HEK293 (cell line): ENCODE measurements at regions not wholly inside any gene's neighbourhood (a gene's known extent, or its start where the extent isn't known, plus 50 kb on each side); places are given as distances from the start of the nearest gene placed in this dataset.

Experiments
- CTCF ChIA-PET: fragments of 350-600 bp; formaldehyde crosslinking; extraction: SDS; loops from one replicate; lab custom pipeline; 2021; ENCODE audit warnings: antibody characterized with exemption; lab: Yijun Ruan, JAX
- POLR2A ChIA-PET: fragments of 300-600 bp; formaldehyde crosslinking; extraction: SDS; loops from one replicate; lab custom pipeline; 2020; ENCODE audit warnings: antibody characterized with exemption, inconsistent platforms; lab: Yijun Ruan, JAX
- H3K27ac ChIP-seq: fragments of 200-500 bp; sonication (Bioruptor generic); 2 replicates; pipeline ENCODE4 v1.5.1; 2014; ENCODE audit warnings: low read depth, low read length, control low read depth, inconsistent platforms; ENCODE audit errors: extremely low read depth
- H3K36me3 ChIP-seq, 2 experiments: fragments of 200-500 bp in 1 of 2; sonication (Bioruptor generic) in 1 of 2; 1 replicate in 1 of 2; 2 replicates in 1 of 2; pipeline ENCODE4 v1.5.1; 2014 to 2017; ENCODE audit warnings: inconsistent platforms in 2 of 2, low read length in 2 of 2; ENCODE audit not compliant: control insufficient read depth in 2 of 2, insufficient read depth in 1 of 2
- H3K4me1 ChIP-seq: fragments of 200-500 bp; sonication (Bioruptor generic); 2 replicates; pipeline ENCODE4 v1.5.1; 2014; ENCODE audit warnings: mild to moderate bottlenecking, low read length, inconsistent platforms; ENCODE audit not compliant: control insufficient read depth, insufficient read depth
- H3K4me3 ChIP-seq: 2 replicates; pipeline ENCODE4 v1.5.1; 2011; ENCODE audit warnings: low read depth, mild to moderate bottlenecking, control low read depth, low read length, moderate library complexity
- H3K9me3 ChIP-seq: fragments of 200-500 bp; sonication (Bioruptor generic); 2 replicates; pipeline ENCODE4 v1.5.1; 2014; ENCODE audit warnings: low read depth, low read length, inconsistent platforms; ENCODE audit not compliant: control insufficient read depth, insufficient read depth
- KLF8 ChIP-seq: fragments of 450-650 bp; formaldehyde crosslinking; IDR thresholded peaks from 2 replicates; pipeline ENCODE4 v1.5.1; 2016; ENCODE audit warnings: missing biosample characterization, missing genetic modification characterization
- MYNN ChIP-seq: fragments of 450-650 bp; formaldehyde crosslinking; IDR thresholded peaks from 2 replicates; pipeline ENCODE4 v1.5.1; 2016; ENCODE audit warnings: missing biosample characterization, missing genetic modification characterization, borderline replicate concordance
- RBAK ChIP-seq: fragments of 450-650 bp; formaldehyde crosslinking; IDR thresholded peaks from 2 replicates; pipeline ENCODE4 v1.5.1; 2016; ENCODE audit warnings: missing biosample characterization, missing genetic modification characterization
- ZFP37 ChIP-seq: fragments of 450-650 bp; formaldehyde crosslinking; IDR thresholded peaks from 2 replicates; pipeline ENCODE4 v1.5.1; 2016; ENCODE audit warnings: missing biosample characterization, missing genetic modification characterization
- ZNF140 ChIP-seq: fragments of 450-650 bp; formaldehyde crosslinking; IDR thresholded peaks from 2 replicates; pipeline ENCODE4 v1.5.1; 2016; ENCODE audit warnings: missing biosample characterization, missing genetic modification characterization
- ZNF157 ChIP-seq: fragments of 450-650 bp; formaldehyde crosslinking; IDR thresholded peaks from 2 replicates; pipeline ENCODE4 v1.5.1; 2016; ENCODE audit warnings: missing biosample characterization, missing genetic modification characterization
- ZNF223 ChIP-seq: fragments of 450-650 bp; formaldehyde crosslinking; IDR thresholded peaks from 2 replicates; pipeline ENCODE4 v1.5.1; 2016; ENCODE audit warnings: missing biosample characterization, missing genetic modification characterization
- ZNF24 ChIP-seq: fragments of 450-650 bp; formaldehyde crosslinking; IDR thresholded peaks from 2 replicates; pipeline ENCODE4 v1.5.1; 2016; ENCODE audit warnings: missing biosample characterization, missing genetic modification characterization
- ZNF274 ChIP-seq, 2 experiments: fragments of 200-500 bp in 1 of 2; fragments of 450-650 bp in 1 of 2; sonication (Bioruptor generic) in 1 of 2; formaldehyde crosslinking in 1 of 2; IDR thresholded peaks; 2 replicates each; pipeline versions ENCODE4 v1.5.1 to v1.6.1; 2014 to 2016; ENCODE audit warnings: borderline replicate concordance in 1 of 2, inconsistent platforms in 1 of 2, low read length in 1 of 2, missing biosample characterization in 1 of 2, missing genetic modification characterization in 1 of 2
- ZNF302 ChIP-seq: fragments of 450-650 bp; formaldehyde crosslinking; IDR thresholded peaks from 2 replicates; pipeline ENCODE4 v1.5.1; 2016; ENCODE audit warnings: missing biosample characterization, missing genetic modification characterization, low read depth
- ZNF433 ChIP-seq: fragments of 450-650 bp; formaldehyde crosslinking; IDR thresholded peaks from 2 replicates; pipeline ENCODE4 v1.5.1; 2016; ENCODE audit warnings: missing biosample characterization, missing genetic modification characterization, low read depth
- ZNF521 ChIP-seq: fragments of 450-650 bp; formaldehyde crosslinking; IDR thresholded peaks from 2 replicates; pipeline ENCODE4 v1.5.1; 2017; ENCODE audit warnings: missing biosample characterization, mild to moderate bottlenecking, missing genetic modification characterization
- ZNF544 ChIP-seq: fragments of 450-650 bp; formaldehyde crosslinking; IDR thresholded peaks from 2 replicates; pipeline ENCODE4 v1.5.0; 2017; ENCODE audit warnings: missing biosample characterization, missing genetic modification characterization
- ZNF600 ChIP-seq: fragments of 450-650 bp; formaldehyde crosslinking; IDR thresholded peaks from 2 replicates; pipeline ENCODE4 v1.5.1; 2016; ENCODE audit warnings: missing biosample characterization, missing genetic modification characterization
- ZNF610 ChIP-seq: fragments of 450-650 bp; formaldehyde crosslinking; IDR thresholded peaks from 2 replicates; pipeline ENCODE4 v1.5.1; 2016; ENCODE audit warnings: missing biosample characterization, missing genetic modification characterization, borderline replicate concordance
- TF ChIP-seq, protein P1 (sequence below): fragments of 450-650 bp; formaldehyde crosslinking; IDR thresholded peaks from 2 replicates; pipeline ENCODE4 v1.5.1; 2016; ENCODE audit warnings: missing biosample characterization, missing genetic modification characterization
- TF ChIP-seq, protein P2 (sequence below): fragments of 450-650 bp; formaldehyde crosslinking; IDR thresholded peaks from 2 replicates; pipeline ENCODE4 v1.5.1; 2016; ENCODE audit warnings: missing biosample characterization, missing genetic modification characterization, low read depth
- TF ChIP-seq, protein P3 (sequence below): fragments of 450-650 bp; formaldehyde crosslinking; IDR thresholded peaks from 2 replicates; pipeline ENCODE4 v1.5.1; 2017; ENCODE audit warnings: missing biosample characterization, missing genetic modification characterization
- TF ChIP-seq, protein P4 (sequence below): fragments of 450-650 bp; formaldehyde crosslinking; IDR thresholded peaks from 2 replicates; pipeline ENCODE4 v1.5.1; 2016; ENCODE audit warnings: missing biosample characterization, missing genetic modification characterization, borderline replicate concordance
- TF ChIP-seq, protein P5 (sequence below): fragments of 450-650 bp; formaldehyde crosslinking; IDR thresholded peaks from 2 replicates; pipeline ENCODE4 v1.5.1; 2017; ENCODE audit warnings: missing biosample characterization, missing genetic modification characterization
- TF ChIP-seq, protein P6 (sequence below): fragments of 450-650 bp; formaldehyde crosslinking; IDR thresholded peaks from 2 replicates; pipeline ENCODE4 v1.5.1; 2017; ENCODE audit warnings: missing biosample characterization, mild to moderate bottlenecking, missing genetic modification characterization, moderate library complexity

DNA sequence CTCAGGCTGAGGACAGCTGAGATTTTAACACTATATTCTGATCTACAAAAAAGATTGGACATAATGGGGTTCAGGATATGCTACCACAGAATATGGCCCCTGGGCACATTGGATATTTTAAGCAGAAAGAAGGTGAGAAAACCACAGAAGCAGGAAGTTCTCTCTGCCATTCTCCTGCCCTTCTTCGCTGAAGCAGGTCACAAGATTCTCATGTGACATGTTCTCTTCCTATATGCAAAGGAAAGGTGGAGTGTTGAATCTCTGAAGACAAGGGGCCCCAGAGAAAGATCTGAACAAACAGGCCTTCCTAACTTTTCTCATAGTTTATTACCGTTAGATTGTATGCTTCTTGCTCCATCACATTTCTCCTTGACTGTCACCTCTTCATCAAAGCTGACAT is 285.7 kb downstream of the S1PR1 start:
- TF ChIP-seq ZNF521 (tag by site-specific recombination) (no peak), ZNF223 (tag by site-specific recombination) (no peak), RBAK (no peak), KLF8 (no peak)
- TF ChIP-seq, protein P1, sequence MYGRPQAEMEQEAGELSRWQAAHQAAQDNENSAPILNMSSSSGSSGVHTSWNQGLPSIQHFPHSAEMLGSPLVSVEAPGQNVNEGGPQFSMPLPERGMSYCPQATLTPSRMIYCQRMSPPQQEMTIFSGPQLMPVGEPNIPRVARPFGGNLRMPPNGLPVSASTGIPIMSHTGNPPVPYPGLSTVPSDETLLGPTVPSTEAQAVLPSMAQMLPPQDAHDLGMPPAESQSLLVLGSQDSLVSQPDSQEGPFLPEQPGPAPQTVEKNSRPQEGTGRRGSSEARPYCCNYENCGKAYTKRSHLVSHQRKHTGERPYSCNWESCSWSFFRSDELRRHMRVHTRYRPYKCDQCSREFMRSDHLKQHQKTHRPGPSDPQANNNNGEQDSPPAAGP (tag by site-specific recombination) = no peak
- TF ChIP-seq, protein P2, sequence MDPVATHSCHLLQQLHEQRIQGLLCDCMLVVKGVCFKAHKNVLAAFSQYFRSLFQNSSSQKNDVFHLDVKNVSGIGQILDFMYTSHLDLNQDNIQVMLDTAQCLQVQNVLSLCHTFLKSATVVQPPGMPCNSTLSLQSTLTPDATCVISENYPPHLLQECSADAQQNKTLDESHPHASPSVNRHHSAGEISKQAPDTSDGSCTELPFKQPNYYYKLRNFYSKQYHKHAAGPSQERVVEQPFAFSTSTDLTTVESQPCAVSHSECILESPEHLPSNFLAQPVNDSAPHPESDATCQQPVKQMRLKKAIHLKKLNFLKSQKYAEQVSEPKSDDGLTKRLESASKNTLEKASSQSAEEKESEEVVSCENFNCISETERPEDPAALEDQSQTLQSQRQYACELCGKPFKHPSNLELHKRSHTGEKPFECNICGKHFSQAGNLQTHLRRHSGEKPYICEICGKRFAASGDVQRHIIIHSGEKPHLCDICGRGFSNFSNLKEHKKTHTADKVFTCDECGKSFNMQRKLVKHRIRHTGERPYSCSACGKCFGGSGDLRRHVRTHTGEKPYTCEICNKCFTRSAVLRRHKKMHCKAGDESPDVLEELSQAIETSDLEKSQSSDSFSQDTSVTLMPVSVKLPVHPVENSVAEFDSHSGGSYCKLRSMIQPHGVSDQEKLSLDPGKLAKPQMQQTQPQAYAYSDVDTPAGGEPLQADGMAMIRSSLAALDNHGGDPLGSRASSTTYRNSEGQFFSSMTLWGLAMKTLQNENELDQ (tag by site-specific recombination) = no peak
- TF ChIP-seq, protein P3, sequence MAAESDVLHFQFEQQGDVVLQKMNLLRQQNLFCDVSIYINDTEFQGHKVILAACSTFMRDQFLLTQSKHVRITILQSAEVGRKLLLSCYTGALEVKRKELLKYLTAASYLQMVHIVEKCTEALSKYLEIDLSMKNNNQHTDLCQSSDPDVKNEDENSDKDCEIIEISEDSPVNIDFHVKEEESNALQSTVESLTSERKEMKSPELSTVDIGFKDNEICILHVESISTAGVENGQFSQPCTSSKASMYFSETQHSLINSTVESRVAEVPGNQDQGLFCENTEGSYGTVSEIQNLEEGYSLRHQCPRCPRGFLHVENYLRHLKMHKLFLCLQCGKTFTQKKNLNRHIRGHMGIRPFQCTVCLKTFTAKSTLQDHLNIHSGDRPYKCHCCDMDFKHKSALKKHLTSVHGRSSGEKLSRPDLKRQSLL (tag by site-specific recombination) = no peak

DNA sequence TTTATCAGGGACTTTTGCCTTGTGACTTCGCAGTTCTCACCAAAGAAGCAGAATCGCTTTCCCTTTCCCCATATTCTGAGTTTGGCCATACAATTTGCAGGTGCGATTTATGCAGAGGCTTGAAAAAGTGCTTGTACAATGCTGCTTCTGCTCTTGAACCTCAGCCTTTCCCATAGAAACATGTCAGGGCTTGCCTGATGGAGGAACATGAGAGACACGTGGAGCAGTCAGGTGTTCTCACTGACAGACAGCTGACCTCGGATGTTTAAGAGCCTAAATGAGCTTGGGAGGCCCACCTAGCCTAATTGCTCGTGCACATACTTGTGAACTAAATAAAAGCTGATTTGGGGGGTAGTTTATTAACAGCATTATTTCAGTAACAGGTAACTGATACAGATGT is 290.0 kb downstream of the S1PR1 start:
- ChIA-PET POLR2A (no interaction called here), CTCF (no interaction called here)
- H3K36me3 ChIP-seq = no peaks in the 10 kb centered on the region
- no peak overlapping the region for H3K27ac ChIP-seq
- no peaks in the 10 kb centered on the region for H3K9me3 ChIP-seq
- H3K4me3 ChIP-seq = no peak overlapping the region
- H3K4me1 ChIP-seq = no peaks in the 10 kb centered on the region
- TF ChIP-seq ZNF24 (tag by site-specific recombination) (no peak), MYNN (tag by site-specific recombination) (no peak), ZNF157 (tag by site-specific recombination) (no peak), ZNF610 (tag by site-specific recombination) (no peak), ZNF140 (tag by site-specific recombination) (no peak), ZNF302 (tag by site-specific recombination) (no peak), ZNF274 (IDR thresholded peaks at IDR 0.05; ENCODE audit: low read length) (no peak), ZNF274 (tag by site-specific recombination; IDR thresholded peaks at IDR 0.05; ENCODE audit: borderline replicate concordance) (no peak), ZNF600 (no peak), ZNF433 (tag by site-specific recombination) (no peak), ZNF544 (tag by site-specific recombination) (no peak), ZFP37 (no peak)
- TF ChIP-seq, protein P4, sequence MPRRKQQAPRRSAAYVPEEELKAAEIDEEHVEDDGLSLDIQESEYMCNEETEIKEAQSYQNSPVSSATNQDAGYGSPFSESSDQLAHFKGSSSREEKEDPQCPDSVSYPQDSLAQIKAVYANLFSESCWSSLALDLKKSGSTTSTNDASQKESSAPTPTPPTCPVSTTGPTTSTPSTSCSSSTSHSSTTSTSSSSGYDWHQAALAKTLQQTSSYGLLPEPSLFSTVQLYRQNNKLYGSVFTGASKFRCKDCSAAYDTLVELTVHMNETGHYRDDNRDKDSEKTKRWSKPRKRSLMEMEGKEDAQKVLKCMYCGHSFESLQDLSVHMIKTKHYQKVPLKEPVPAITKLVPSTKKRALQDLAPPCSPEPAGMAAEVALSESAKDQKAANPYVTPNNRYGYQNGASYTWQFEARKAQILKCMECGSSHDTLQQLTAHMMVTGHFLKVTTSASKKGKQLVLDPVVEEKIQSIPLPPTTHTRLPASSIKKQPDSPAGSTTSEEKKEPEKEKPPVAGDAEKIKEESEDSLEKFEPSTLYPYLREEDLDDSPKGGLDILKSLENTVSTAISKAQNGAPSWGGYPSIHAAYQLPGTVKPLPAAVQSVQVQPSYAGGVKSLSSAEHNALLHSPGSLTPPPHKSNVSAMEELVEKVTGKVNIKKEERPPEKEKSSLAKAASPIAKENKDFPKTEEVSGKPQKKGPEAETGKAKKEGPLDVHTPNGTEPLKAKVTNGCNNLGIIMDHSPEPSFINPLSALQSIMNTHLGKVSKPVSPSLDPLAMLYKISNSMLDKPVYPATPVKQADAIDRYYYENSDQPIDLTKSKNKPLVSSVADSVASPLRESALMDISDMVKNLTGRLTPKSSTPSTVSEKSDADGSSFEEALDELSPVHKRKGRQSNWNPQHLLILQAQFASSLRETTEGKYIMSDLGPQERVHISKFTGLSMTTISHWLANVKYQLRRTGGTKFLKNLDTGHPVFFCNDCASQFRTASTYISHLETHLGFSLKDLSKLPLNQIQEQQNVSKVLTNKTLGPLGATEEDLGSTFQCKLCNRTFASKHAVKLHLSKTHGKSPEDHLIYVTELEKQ (tag by site-specific recombination) = no peak
- TF ChIP-seq, protein P5, sequence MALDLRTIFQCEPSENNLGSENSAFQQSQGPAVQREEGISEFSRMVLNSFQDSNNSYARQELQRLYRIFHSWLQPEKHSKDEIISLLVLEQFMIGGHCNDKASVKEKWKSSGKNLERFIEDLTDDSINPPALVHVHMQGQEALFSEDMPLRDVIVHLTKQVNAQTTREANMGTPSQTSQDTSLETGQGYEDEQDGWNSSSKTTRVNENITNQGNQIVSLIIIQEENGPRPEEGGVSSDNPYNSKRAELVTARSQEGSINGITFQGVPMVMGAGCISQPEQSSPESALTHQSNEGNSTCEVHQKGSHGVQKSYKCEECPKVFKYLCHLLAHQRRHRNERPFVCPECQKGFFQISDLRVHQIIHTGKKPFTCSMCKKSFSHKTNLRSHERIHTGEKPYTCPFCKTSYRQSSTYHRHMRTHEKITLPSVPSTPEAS = no peak
- TF ChIP-seq, protein P6, sequence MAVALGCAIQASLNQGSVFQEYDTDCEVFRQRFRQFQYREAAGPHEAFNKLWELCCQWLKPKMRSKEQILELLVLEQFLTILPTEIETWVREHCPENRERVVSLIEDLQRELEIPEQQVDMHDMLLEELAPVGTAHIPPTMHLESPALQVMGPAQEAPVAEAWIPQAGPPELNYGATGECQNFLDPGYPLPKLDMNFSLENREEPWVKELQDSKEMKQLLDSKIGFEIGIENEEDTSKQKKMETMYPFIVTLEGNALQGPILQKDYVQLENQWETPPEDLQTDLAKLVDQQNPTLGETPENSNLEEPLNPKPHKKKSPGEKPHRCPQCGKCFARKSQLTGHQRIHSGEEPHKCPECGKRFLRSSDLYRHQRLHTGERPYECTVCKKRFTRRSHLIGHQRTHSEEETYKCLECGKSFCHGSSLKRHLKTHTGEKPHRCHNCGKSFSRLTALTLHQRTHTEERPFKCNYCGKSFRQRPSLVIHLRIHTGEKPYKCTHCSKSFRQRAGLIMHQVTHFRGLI = no peak

More for the DNA sequence above, 285.7 kb downstream of the S1PR1 start:
- no peak overlapping the region for H3K27ac ChIP-seq
- ChIA-PET CTCF (interaction anchor here (0.7 to 1.4 kb wide), 3 partner anchors 912 to 1938 kb away, joined by 3 to 5 read pairs (median 4); no protein-coding TSS in a partner anchor), POLR2A (no interaction called here)
- H3K4me1 ChIP-seq = no peaks in the 10 kb centered on the region
- H3K9me3 ChIP-seq = no peaks in the 10 kb centered on the region
- H3K4me3 ChIP-seq = no peak overlapping the region
- H3K36me3 ChIP-seq = no peaks in the 10 kb centered on the region
